ENCODE measurements at regions not wholly inside any gene's neighbourhood (a gene's known extent, or its start where the extent isn't known, plus 50 kb on each side); places are given as distances from the start of the nearest gene placed in this dataset.

GRCh38 chr10:111837086-111837485 is 346.5 kb downstream of the GPAM start:
- no peak for DNase-seq

GRCh38 chr10:111837985-111838384 is 345.6 kb downstream of the GPAM start:
- DNase-seq = no peak

GRCh38 chr10:111840546-111840945 is 343.0 kb downstream of the GPAM start:
- DNase-seq = no peak

- DNase-seq = no peak
These were observed 330.8 kb downstream of the GPAM start for GRCh38 chr10:111852801-111853200.

- no peak for DNase-seq
These were observed 326.9 kb downstream of the GPAM start for GRCh38 chr10:111856631-111857030.

- no peak for DNase-seq
These were observed 318.0 kb downstream of the GPAM start for GRCh38 chr10:111865550-111865949.

- no peak for DNase-seq
These were observed 312.1 kb downstream of the GPAM start for GRCh38 chr10:111871458-111871857.

GRCh38 chr10:111872591-111872990 is 311.0 kb downstream of the GPAM start:
- no peak for DNase-seq

GRCh38 chr10:111873041-111873440 is 310.5 kb downstream of the GPAM start:
- DNase-seq = no peak

GRCh38 chr10:111873621-111874135 is 309.9 kb downstream of the GPAM start:
- DNase-seq = no peak

GRCh38 chr10:111874576-111874975 is 309.0 kb downstream of the GPAM start:
- DNase-seq = no peak

- no peak for DNase-seq
These were observed 307.8 kb downstream of the GPAM start for GRCh38 chr10:111875725-111876124.

- no peak for DNase-seq
These were observed 306.3 kb downstream of the GPAM start for GRCh38 chr10:111877258-111877657.

- no peak for DNase-seq
These were observed 303.6 kb downstream of the GPAM start for GRCh38 chr10:111879969-111880368.

GRCh38 chr10:111885046-111885445 is 298.5 kb downstream of the GPAM start:
- no peak for DNase-seq

GRCh38 chr10:111885919-111886318 is 297.6 kb downstream of the GPAM start:
- DNase-seq = no peak

GRCh38 chr10:111887266-111887665 is 296.3 kb downstream of the GPAM start:
- DNase-seq = no peak

- DNase-seq = no peak
These were observed 293.5 kb downstream of the GPAM start for GRCh38 chr10:111890046-111890445.

GRCh38 chr10:111916011-111916410 is 267.6 kb downstream of the GPAM start:
- DNase-seq = no peak

- DNase-seq = no peak
These were observed 261.7 kb downstream of the GPAM start for GRCh38 chr10:111921821-111922220.

- no peak for DNase-seq
These were observed 260.5 kb downstream of the GPAM start for GRCh38 chr10:111923032-111923431.

- DNase-seq = no peak
These were observed 257.3 kb downstream of the GPAM start for GRCh38 chr10:111926286-111926685.

GRCh38 chr10:111933937-111934336 is 249.6 kb downstream of the GPAM start:
- DNase-seq = no peak

- no peak for DNase-seq
These were observed 248.6 kb downstream of the GPAM start for GRCh38 chr10:111934931-111935330.

- DNase-seq = no peak
These were observed 247.4 kb downstream of the GPAM start for GRCh38 chr10:111936143-111936542.

- no peak for DNase-seq
These were observed 239.2 kb downstream of the GPAM start for GRCh38 chr10:111944331-111944730.
